ENCODE measurements at regions not wholly inside any gene's neighbourhood (a gene's known extent, or its start where the extent isn't known, plus 50 kb on each side); places are given as distances from the start of the nearest gene placed in this dataset.

DNA sequence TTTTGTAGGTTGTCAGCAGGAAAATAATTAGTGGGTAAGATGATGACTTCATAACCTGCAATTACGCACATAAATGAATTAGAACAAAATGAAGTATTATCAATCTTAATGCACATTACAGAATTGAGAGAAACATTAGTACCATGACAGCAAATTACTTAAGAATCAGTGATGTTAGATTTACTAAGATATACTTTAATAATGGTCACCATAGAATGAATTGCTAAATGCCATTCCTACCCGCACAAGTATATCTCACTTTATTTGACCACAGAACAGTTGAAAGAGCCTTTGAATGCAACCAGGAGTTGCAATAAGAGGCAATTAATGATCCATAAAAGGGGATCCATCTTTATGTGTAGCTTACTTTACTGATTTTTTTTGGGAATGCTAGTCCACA lies 816.4 kb upstream of the AGA start:
- intact Hi-C loops (cut with micrococcal nuclease) = no loop called here
- no peak overlapping the region for H3K4me3 Mint-ChIP-seq (ENCODE audit: unreplicated experiment)
- BruUV-seq (replicated peaks) = no TSS peak

DNA sequence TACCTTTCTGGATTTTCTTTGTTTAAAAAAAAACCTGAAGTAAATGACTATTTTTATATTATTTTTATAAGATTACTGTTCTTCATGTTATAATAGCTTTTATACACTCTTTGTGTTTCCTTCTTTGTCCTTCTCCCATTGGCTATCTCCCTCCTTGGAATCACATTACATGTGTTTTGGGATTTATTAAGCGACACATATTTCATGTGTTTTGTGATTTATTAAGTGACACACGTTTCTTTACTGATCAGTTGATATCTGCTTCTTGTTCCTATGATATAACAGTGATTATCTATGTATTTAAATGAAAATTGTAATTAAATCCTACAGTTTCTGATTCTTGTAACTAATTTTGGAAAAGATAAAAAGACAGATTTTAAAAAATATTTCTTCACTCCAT lies 817.3 kb upstream of the AGA start:
- H3K27me3 Mint-ChIP-seq (ENCODE audit: insufficient read depth, unreplicated experiment) = no peaks in the 10 kb centered on the region
- no peaks in the 10 kb centered on the region for H3K9me3 Mint-ChIP-seq (ENCODE audit: unreplicated experiment)
- intact Hi-C loops (cut with micrococcal nuclease) = no loop called here
- no TSS peak for BruUV-seq (replicated peaks)
- H3K4me3 Mint-ChIP-seq (ENCODE audit: unreplicated experiment) = no peak overlapping the region
- CTCF ChIA-PET = no interaction called here
- POLR2A ChIA-PET = interaction anchor here (1.1 kb wide), 1 partner anchor 175 kb away, joined by 4 read pairs; no protein-coding TSS in a partner anchor
- no peak overlapping the region for H3K27ac Mint-ChIP-seq (ENCODE audit: low read depth, unreplicated experiment)
- TF ChIP-seq CTCF (IDR thresholded peaks at IDR 0.05; ENCODE audit: unreplicated experiment) = no peak
- H3K36me3 Mint-ChIP-seq (ENCODE audit: insufficient read depth, unreplicated experiment) = no peaks in the 10 kb centered on the region
- DNase-seq (ENCODE audit: unreplicated experiment) = no peak
- H3K4me1 Mint-ChIP-seq (ENCODE audit: insufficient read depth, unreplicated experiment) = peaks cover 17% of the 10 kb centered on the region

More for the DNA sequence above, 816.4 kb upstream of the AGA start:
- Mint-ChIP-seq H3K27ac (ENCODE audit: low read depth, unreplicated experiment) (no peak overlapping the region), H3K27me3 (ENCODE audit: insufficient read depth, unreplicated experiment) (no peaks in the 10 kb centered on the region), H3K9me3 (ENCODE audit: unreplicated experiment) (no peaks in the 10 kb centered on the region), H3K4me1 (ENCODE audit: insufficient read depth, unreplicated experiment) (peaks cover 17% of the 10 kb centered on the region), H3K36me3 (ENCODE audit: insufficient read depth, unreplicated experiment) (no peaks in the 10 kb centered on the region)
- TF ChIP-seq CTCF (IDR thresholded peaks at IDR 0.05; ENCODE audit: unreplicated experiment) = no peak
- DNase-seq (ENCODE audit: unreplicated experiment) = no peak
- ChIA-PET CTCF (no interaction called here), POLR2A (no interaction called here)

GRCh38 chr4:178264001-178264400 lies 821.8 kb upstream of the AGA start:
- Mint-ChIP-seq H3K27ac (ENCODE audit: low read depth, unreplicated experiment) (no peak overlapping the region), H3K27me3 (ENCODE audit: insufficient read depth, unreplicated experiment) (no peaks in the 10 kb centered on the region), H3K4me1 (ENCODE audit: insufficient read depth, unreplicated experiment) (no peaks in the 10 kb centered on the region), H3K36me3 (ENCODE audit: insufficient read depth, unreplicated experiment) (no peaks in the 10 kb centered on the region), H3K9me3 (ENCODE audit: unreplicated experiment) (peaks cover 7% of the 10 kb centered on the region), H3K4me3 (ENCODE audit: unreplicated experiment) (no peak overlapping the region)
- no peak for TF ChIP-seq CTCF (IDR thresholded peaks at IDR 0.05; ENCODE audit: unreplicated experiment)
- no TSS peak for BruUV-seq (replicated peaks)
- ChIA-PET POLR2A (no interaction called here), CTCF (no interaction called here)
- no peak for DNase-seq (ENCODE audit: unreplicated experiment)
- intact Hi-C loops (cut with micrococcal nuclease) = no loop called here

- no TSS peak for BruUV-seq (replicated peaks)
- Mint-ChIP-seq H3K4me1 (ENCODE audit: insufficient read depth, unreplicated experiment) (no peaks in the 10 kb centered on the region), H3K9me3 (ENCODE audit: unreplicated experiment) (peaks cover 7% of the 10 kb centered on the region), H3K36me3 (ENCODE audit: insufficient read depth, unreplicated experiment) (peaks cover 5% of the 10 kb centered on the region), H3K27ac (ENCODE audit: low read depth, unreplicated experiment) (no peak overlapping the region), H3K27me3 (ENCODE audit: insufficient read depth, unreplicated experiment) (no peaks in the 10 kb centered on the region), H3K4me3 (ENCODE audit: unreplicated experiment) (no peak overlapping the region)
- TF ChIP-seq CTCF (IDR thresholded peaks at IDR 0.05; ENCODE audit: unreplicated experiment) = no peak
- intact Hi-C loops (cut with micrococcal nuclease) = no loop called here
- POLR2A ChIA-PET = no interaction called here
- no peak for DNase-seq (ENCODE audit: unreplicated experiment)
- CTCF ChIA-PET = no interaction called here
These were observed 829.1 kb upstream of the AGA start for GRCh38 chr4:178271386-178271785.
